ENCODE measurements at regions not wholly inside any gene's neighbourhood (a gene's known extent, or its start where the extent isn't known, plus 50 kb on each side); places are given as distances from the start of the nearest gene placed in this dataset.

GRCh38 chr9:134551176-134551575, 90.4 kb upstream of the COL5A1 start:
- TF ChIP-seq CTCF (IDR thresholded peaks at IDR 0.05): no peak
- TF ChIP-seq EZH2 (IDR thresholded peaks at IDR 0.05): no peak
- no peak for TF ChIP-seq EZH2phosphoT487 (IDR thresholded peaks at IDR 0.05)
